B cell (primary cell): ENCODE measurements at regions not wholly inside any gene's neighbourhood (a gene's known extent, or its start where the extent isn't known, plus 50 kb on each side); places are given as distances from the start of the nearest gene placed in this dataset.

ENCODE experiments used
- EZH2 ChIP-seq: IDR thresholded peaks from 2 replicates; pipeline ENCODE4 v1.6.1; 2012; ENCODE audit warnings: borderline replicate concordance, low read depth, mild to moderate bottlenecking, moderate library complexity, low read length; ENCODE audit not compliant: insufficient read depth, poor library complexity, severe bottlenecking
- TF ChIP-seq, protein P1 (sequence below): fragments of 200-600 bp; IDR thresholded peaks from one replicate; pipeline ENCODE4 v1.8.0; 2022; ENCODE audit warnings: antibody characterized with exemption, mild to moderate bottlenecking

DNA sequence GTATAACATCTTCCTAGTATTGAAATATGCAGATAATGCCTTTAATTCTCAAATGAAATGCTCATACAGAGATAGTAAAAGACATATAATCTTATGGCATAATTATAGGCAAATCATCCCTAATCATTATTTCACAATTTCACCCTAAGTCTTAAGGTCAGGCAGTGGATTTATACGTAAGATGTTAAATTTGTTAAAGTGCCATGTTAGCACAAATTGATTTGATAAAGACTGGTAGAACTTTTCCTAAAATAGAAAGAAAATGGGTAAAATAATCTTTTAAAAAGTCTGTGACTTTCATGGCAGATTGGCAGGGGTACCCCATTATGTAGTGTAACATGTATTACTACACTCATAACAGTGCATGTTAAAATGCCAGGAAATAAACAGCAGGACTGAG is 1092.7 kb upstream of the GOT2 start:
- TF ChIP-seq, protein P1, sequence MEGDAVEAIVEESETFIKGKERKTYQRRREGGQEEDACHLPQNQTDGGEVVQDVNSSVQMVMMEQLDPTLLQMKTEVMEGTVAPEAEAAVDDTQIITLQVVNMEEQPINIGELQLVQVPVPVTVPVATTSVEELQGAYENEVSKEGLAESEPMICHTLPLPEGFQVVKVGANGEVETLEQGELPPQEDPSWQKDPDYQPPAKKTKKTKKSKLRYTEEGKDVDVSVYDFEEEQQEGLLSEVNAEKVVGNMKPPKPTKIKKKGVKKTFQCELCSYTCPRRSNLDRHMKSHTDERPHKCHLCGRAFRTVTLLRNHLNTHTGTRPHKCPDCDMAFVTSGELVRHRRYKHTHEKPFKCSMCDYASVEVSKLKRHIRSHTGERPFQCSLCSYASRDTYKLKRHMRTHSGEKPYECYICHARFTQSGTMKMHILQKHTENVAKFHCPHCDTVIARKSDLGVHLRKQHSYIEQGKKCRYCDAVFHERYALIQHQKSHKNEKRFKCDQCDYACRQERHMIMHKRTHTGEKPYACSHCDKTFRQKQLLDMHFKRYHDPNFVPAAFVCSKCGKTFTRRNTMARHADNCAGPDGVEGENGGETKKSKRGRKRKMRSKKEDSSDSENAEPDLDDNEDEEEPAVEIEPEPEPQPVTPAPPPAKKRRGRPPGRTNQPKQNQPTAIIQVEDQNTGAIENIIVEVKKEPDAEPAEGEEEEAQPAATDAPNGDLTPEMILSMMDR = no peak
- no peak for TF ChIP-seq EZH2
